ENCODE measurements at regions not wholly inside any gene's neighbourhood (a gene's known extent, or its start where the extent isn't known, plus 50 kb on each side); places are given as distances from the start of the nearest gene placed in this dataset.

DNA sequence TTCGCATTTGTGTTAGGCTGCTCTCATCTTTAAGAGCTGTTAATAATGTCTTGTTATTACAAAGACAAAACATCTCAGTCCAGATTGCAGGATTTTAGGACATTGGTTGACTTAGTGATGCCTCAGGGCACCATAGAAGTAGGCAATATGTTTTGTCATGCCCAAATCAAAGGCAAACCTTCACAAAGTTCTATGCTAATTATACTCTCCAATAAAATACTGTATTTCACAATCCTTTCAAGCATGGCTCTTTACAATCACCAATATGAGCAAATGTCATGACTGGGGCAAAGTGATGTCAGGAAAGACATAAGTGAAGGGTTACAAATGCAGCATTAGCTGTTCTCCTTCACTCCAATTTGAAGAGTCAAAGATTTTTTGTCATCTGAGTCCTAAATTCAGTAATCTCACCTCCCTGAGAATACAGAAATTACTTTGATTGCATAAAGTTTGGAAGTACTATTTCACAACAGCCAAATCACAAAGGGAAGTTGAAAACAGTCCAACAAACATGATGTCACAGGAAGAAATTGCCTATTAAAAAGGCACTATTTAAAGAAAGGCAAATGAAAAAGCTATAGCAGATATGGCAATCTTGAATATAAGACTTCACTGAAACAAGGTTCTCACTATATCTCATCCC, 303.2 kb downstream of the PRR16 start:
- Histone ChIP-seq H3K4me2 (no peak overlapping the region), H3F3A (replicated peaks; ENCODE audit: insufficient read depth) (peaks cover 5% of the 10 kb centered on the region), H3K4me3 (ENCODE audit: low read depth in 2 of 2, low read length in 1 of 2) (no peak overlapping the region), H3K27me3 (ENCODE audit: insufficient read depth) (no peaks in the 10 kb centered on the region), H3K79me2 (ENCODE audit: insufficient read depth) (no peaks in the 10 kb centered on the region), H2AFZ (ENCODE audit: low read depth) (no peak overlapping the region), H3K9me2 (no peaks in the 10 kb centered on the region), H3K4me1 (ENCODE audit: control insufficient read depth in 1 of 2, insufficient read depth in 2 of 2, low read depth in 1 of 2, low read length in 1 of 2) (peaks cover 0 to 3% of the 10 kb centered on the region in 2 experiments; a peak in 2 of 4 replicates), H3K27ac (ENCODE audit: low read depth in 2 of 2, low read length in 1 of 2) (no peak overlapping the region), H3K9ac (no peak overlapping the region), H3K9me3 (no peaks in the 10 kb centered on the region), H3K36me3 (replicated peaks in 1 of 2; ENCODE audit: control insufficient read depth in 1 of 2, insufficient read depth in 2 of 2, low read length in 1 of 2) (no peaks in the 10 kb centered on the region), H4K20me1 (ENCODE audit: insufficient read depth) (no peaks in the 10 kb centered on the region)
- POLR2A ChIA-PET, result no interaction called here
- TF ChIP-seq CHD2 (IDR thresholded peaks at IDR 0.05; ENCODE audit: low read length, partially characterized antibody), result no peak
- TF ChIP-seq YY1 (IDR thresholded peaks at IDR 0.05; ENCODE audit: low read depth), result no peak
- TF ChIP-seq FOSL2 (IDR thresholded peaks at IDR 0.05; ENCODE audit: borderline replicate concordance, low read depth), result no peak
- TF ChIP-seq, protein P1, sequence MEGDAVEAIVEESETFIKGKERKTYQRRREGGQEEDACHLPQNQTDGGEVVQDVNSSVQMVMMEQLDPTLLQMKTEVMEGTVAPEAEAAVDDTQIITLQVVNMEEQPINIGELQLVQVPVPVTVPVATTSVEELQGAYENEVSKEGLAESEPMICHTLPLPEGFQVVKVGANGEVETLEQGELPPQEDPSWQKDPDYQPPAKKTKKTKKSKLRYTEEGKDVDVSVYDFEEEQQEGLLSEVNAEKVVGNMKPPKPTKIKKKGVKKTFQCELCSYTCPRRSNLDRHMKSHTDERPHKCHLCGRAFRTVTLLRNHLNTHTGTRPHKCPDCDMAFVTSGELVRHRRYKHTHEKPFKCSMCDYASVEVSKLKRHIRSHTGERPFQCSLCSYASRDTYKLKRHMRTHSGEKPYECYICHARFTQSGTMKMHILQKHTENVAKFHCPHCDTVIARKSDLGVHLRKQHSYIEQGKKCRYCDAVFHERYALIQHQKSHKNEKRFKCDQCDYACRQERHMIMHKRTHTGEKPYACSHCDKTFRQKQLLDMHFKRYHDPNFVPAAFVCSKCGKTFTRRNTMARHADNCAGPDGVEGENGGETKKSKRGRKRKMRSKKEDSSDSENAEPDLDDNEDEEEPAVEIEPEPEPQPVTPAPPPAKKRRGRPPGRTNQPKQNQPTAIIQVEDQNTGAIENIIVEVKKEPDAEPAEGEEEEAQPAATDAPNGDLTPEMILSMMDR (IDR thresholded peaks at IDR 0.05), result no peak
- TF ChIP-seq, protein P2, sequence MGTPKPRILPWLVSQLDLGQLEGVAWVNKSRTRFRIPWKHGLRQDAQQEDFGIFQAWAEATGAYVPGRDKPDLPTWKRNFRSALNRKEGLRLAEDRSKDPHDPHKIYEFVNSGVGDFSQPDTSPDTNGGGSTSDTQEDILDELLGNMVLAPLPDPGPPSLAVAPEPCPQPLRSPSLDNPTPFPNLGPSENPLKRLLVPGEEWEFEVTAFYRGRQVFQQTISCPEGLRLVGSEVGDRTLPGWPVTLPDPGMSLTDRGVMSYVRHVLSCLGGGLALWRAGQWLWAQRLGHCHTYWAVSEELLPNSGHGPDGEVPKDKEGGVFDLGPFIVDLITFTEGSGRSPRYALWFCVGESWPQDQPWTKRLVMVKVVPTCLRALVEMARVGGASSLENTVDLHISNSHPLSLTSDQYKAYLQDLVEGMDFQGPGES (IDR thresholded peaks at IDR 0.05; ENCODE audit: low read depth, low read length), result no peak
- no peak for TF ChIP-seq GABPA (IDR thresholded peaks at IDR 0.05; ENCODE audit: low read depth)
- no peak for TF ChIP-seq TEAD4 (IDR thresholded peaks at IDR 0.05; ENCODE audit: borderline replicate concordance, insufficient read depth)
- TF ChIP-seq EZH2phosphoT487 (IDR thresholded peaks at IDR 0.05; ENCODE audit: borderline replicate concordance, low read depth), result no peak
- TF ChIP-seq RXRA (IDR thresholded peaks at IDR 0.05; ENCODE audit: borderline replicate concordance, low read depth), result no peak
- TF ChIP-seq NFIC (IDR thresholded peaks at IDR 0.05; ENCODE audit: borderline replicate concordance), result no peak
- TF ChIP-seq, protein P3, sequence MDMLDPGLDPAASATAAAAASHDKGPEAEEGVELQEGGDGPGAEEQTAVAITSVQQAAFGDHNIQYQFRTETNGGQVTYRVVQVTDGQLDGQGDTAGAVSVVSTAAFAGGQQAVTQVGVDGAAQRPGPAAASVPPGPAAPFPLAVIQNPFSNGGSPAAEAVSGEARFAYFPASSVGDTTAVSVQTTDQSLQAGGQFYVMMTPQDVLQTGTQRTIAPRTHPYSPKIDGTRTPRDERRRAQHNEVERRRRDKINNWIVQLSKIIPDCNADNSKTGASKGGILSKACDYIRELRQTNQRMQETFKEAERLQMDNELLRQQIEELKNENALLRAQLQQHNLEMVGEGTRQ (IDR thresholded peaks at IDR 0.05; ENCODE audit: borderline replicate concordance, low read depth, low read length), result no peak
- no peak for TF ChIP-seq SMC3 (IDR thresholded peaks at IDR 0.05; ENCODE audit: low read depth, low read length)
- no peak for TF ChIP-seq SIN3A (IDR thresholded peaks at IDR 0.05; ENCODE audit: borderline replicate concordance, low read depth, low read length)
- no peak for TF ChIP-seq RAD21 (IDR thresholded peaks at IDR 0.05; ENCODE audit: low read length)
- TF ChIP-seq, protein P4, sequence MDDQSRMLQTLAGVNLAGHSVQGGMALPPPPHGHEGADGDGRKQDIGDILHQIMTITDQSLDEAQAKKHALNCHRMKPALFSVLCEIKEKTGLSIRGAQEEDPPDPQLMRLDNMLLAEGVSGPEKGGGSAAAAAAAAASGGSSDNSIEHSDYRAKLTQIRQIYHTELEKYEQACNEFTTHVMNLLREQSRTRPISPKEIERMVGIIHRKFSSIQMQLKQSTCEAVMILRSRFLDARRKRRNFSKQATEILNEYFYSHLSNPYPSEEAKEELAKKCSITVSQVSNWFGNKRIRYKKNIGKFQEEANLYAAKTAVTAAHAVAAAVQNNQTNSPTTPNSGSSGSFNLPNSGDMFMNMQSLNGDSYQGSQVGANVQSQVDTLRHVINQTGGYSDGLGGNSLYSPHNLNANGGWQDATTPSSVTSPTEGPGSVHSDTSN (IDR thresholded peaks at IDR 0.05), result no peak
- TF ChIP-seq, protein P5, sequence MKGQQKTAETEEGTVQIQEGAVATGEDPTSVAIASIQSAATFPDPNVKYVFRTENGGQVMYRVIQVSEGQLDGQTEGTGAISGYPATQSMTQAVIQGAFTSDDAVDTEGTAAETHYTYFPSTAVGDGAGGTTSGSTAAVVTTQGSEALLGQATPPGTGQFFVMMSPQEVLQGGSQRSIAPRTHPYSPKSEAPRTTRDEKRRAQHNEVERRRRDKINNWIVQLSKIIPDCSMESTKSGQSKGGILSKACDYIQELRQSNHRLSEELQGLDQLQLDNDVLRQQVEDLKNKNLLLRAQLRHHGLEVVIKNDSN (IDR thresholded peaks at IDR 0.05; ENCODE audit: borderline replicate concordance, low read depth), result no peak
- TF ChIP-seq FOXJ3 (CRISPR knock-in tag; IDR thresholded peaks at IDR 0.05), result no peak
- TF ChIP-seq GATA2 (CRISPR knock-in tag; IDR thresholded peaks at IDR 0.05), result no peak
- CTCF ChIA-PET, result interaction anchor here (0.6 to 0.9 kb wide), 2 partner anchors 17 to 145 kb away, joined by 3 to 4 read pairs; no protein-coding TSS in a partner anchor
- DNase-seq, result no peak
- WGBS (ENCODE audit: low lambda C conversion rate), result 79% methylated on average over 1 of the region's 1 CpG

All from SK-N-SH (cell line).